CD8-positive, alpha-beta memory T cell (primary cell): ENCODE measurements at regions not wholly inside any gene's neighbourhood (a gene's known extent, or its start where the extent isn't known, plus 50 kb on each side); places are given as distances from the start of the nearest gene placed in this dataset.

Experiments used
- CTCF ChIA-PET: fragments of 350-600 bp; sonication (Branson Sonifier 250); formaldehyde crosslinking; loops from one replicate; lab custom pipeline; 2021; ENCODE audit warnings: antibody characterized with exemption; lab: Charles Lee
- POLR2A ChIA-PET: fragments of 350-600 bp; sonication (Branson Sonifier 250); formaldehyde crosslinking; loops from one replicate; lab custom pipeline; 2021; ENCODE audit warnings: antibody characterized with exemption; lab: Charles Lee
- DNase-seq, 5 donors: peaks; one replicate each; pipeline versions ENCODE4 v3.0.0 to v3.0.0-alpha.2; 2020 to 2022; ENCODE audit warnings: mixed read lengths in 1 of 5
- H3K27ac ChIP-seq: one replicate; pipeline ENCODE4 v1.7.0; 2013; ENCODE audit warnings: low read depth, mild to moderate bottlenecking, low read length, moderate library complexity
- H3K27me3 ChIP-seq: 2 replicates; pipeline ENCODE4 v1.7.0; 2013; ENCODE audit warnings: low read length, mild to moderate bottlenecking; ENCODE audit not compliant: insufficient read depth, poor library complexity, severe bottlenecking
- H3K36me3 ChIP-seq: 2 replicates; pipeline ENCODE4 v1.7.0; 2013; ENCODE audit warnings: mild to moderate bottlenecking, low read length, moderate library complexity; ENCODE audit not compliant: insufficient read depth
- H3K4me1 ChIP-seq: 2 replicates; pipeline ENCODE4 v1.7.0; 2013; ENCODE audit warnings: mild to moderate bottlenecking, low read length, moderate library complexity; ENCODE audit not compliant: insufficient read depth
- H3K4me3 ChIP-seq: 2 replicates; pipeline ENCODE4 v1.7.0; 2013; ENCODE audit warnings: mild to moderate bottlenecking, low read length
- H3K9me3 ChIP-seq: 2 replicates; pipeline ENCODE4 v1.7.0; 2013; ENCODE audit warnings: mild to moderate bottlenecking, low read length
- H3K27ac Mint-ChIP-seq, 8 donors: one replicate each; pipeline ENCODE4 v1.8.0; 2020 to 2021; ENCODE audit warnings: mixed read lengths in 8 of 8, mild to moderate bottlenecking in 6 of 8, inconsistent platforms in 3 of 8, moderate library complexity in 3 of 8
- H3K27me3 Mint-ChIP-seq, 2 donors: one replicate each; pipeline ENCODE4 v1.8.0; 2020 to 2021; ENCODE audit warnings: mixed read lengths in 2 of 2, mild to moderate bottlenecking in 1 of 2, moderate library complexity in 1 of 2
- H3K36me3 Mint-ChIP-seq, 3 donors: one replicate each; pipeline ENCODE4 v1.8.0; 2020 to 2021; ENCODE audit warnings: mixed read lengths in 3 of 3, inconsistent platforms in 1 of 3, mild to moderate bottlenecking in 1 of 3
- H3K4me1 Mint-ChIP-seq, 3 donors: one replicate each; pipeline ENCODE4 v1.8.0; 2020 to 2021; ENCODE audit warnings: mixed read lengths in 3 of 3, inconsistent platforms in 1 of 3, mild to moderate bottlenecking in 1 of 3
- H3K4me3 Mint-ChIP-seq, 7 donors: one replicate each; pipeline ENCODE4 v1.8.0; 2020 to 2021; ENCODE audit warnings: mixed read lengths in 7 of 7, mild to moderate bottlenecking in 6 of 7, moderate library complexity in 4 of 7, inconsistent platforms in 2 of 7
- H3K9me3 Mint-ChIP-seq, 5 donors: one replicate each; pipeline ENCODE4 v1.8.0; 2020 to 2022; ENCODE audit warnings: mixed read lengths in 5 of 5, mild to moderate bottlenecking in 3 of 5, moderate library complexity in 2 of 5, inconsistent platforms in 1 of 5

DNA sequence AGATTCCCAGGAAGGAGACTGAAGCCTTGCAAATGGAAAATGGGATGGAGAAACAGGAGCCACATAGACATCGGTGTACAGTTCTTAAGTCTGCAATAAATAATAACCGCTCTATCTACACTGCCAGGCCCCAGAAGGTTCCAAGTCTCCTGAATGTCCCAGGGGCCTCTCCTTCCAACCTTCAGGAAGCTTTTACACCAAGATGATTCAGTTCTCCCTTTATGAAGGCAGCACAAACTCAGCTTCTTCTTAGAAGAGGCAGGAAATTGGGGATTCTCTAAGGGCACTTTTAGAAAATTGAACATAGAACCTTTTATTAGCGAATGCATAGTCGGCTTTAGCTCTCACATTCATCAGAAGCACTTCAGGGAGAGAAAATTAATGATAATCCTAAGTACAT is 130.8 kb upstream of the LYZL1 start:
- Mint-ChIP-seq H3K9me3 (peaks cover 0 to 2% (median 0%) of the 10 kb centered on the region in 5 donors), H3K27ac (no peak overlapping the region), H3K4me1 (no peaks in the 10 kb centered on the region), H3K36me3 (no peaks in the 10 kb centered on the region), H3K27me3 (no peaks in the 10 kb centered on the region), H3K4me3 (no peak overlapping the region)
- ChIA-PET CTCF (no interaction called here), POLR2A (no interaction called here)
- Histone ChIP-seq H3K36me3 (no peaks in the 10 kb centered on the region), H3K27me3 (no peaks in the 10 kb centered on the region), H3K9me3 (no peaks in the 10 kb centered on the region), H3K4me1 (no peaks in the 10 kb centered on the region), H3K27ac (no peak overlapping the region), H3K4me3 (no peak overlapping the region)
- no peak for DNase-seq

GRCh38 chr10:29160150-29160617 is 128.7 kb upstream of the LYZL1 start:
- H3K36me3 Mint-ChIP-seq: no peaks in the 10 kb centered on the region
- no peaks in the 10 kb centered on the region for H3K4me1 ChIP-seq
- H3K9me3 Mint-ChIP-seq: peaks cover 0 to 4% (median 0%) of the 10 kb centered on the region in 5 donors
- no peak overlapping the region for H3K4me3 ChIP-seq
- DNase-seq: no peak
- no peak overlapping the region for H3K4me3 Mint-ChIP-seq
- no peaks in the 10 kb centered on the region for H3K4me1 Mint-ChIP-seq
- no peaks in the 10 kb centered on the region for H3K9me3 ChIP-seq
- no peaks in the 10 kb centered on the region for H3K27me3 ChIP-seq
- H3K27me3 Mint-ChIP-seq: no peaks in the 10 kb centered on the region
- POLR2A ChIA-PET: no interaction called here
- H3K27ac ChIP-seq: no peak overlapping the region
- H3K36me3 ChIP-seq: no peaks in the 10 kb centered on the region
- CTCF ChIA-PET: interaction anchor here (1.2 kb wide), 1 partner anchor 9 kb away, joined by 3 read pairs; no protein-coding TSS in a partner anchor
- H3K27ac Mint-ChIP-seq: no peak overlapping the region

DNA sequence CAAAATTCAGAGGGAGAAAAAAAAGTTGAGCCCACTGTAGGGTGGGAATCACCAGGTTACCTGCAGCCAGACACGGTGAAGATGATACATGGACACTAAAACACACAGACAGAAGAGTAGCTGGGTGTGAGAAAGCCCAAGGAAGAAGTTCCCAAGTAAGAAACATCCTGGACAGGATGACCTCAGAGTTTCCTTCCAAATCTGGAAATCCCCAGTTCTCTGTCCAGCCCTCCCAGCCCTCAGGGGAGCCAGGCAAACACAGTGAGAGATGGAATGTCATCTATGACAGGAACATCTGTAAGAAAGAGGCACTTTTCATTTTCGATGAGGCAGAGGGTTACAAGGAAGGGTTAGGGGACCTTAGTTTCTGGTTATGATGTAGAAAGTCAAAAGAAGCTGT is 125.1 kb upstream of the LYZL1 start:
- Mint-ChIP-seq H3K27me3 (no peaks in the 10 kb centered on the region), H3K9me3 (peaks cover 0 to 6% (median 4%) of the 10 kb centered on the region in 5 donors), H3K27ac (peak overlapping the region in 1 of 8 donors; percentile 39), H3K4me1 (no peaks in the 10 kb centered on the region), H3K36me3 (no peaks in the 10 kb centered on the region), H3K4me3 (no peak overlapping the region)
- DNase-seq: no peak
- Histone ChIP-seq H3K9me3 (no peaks in the 10 kb centered on the region), H3K27ac (no peak overlapping the region), H3K4me3 (no peak overlapping the region), H3K4me1 (no peaks in the 10 kb centered on the region), H3K27me3 (no peaks in the 10 kb centered on the region), H3K36me3 (no peaks in the 10 kb centered on the region)
- ChIA-PET CTCF (interaction anchor here (1.8 kb wide), 1 partner anchor 13 kb away, joined by 4 read pairs; no protein-coding TSS in a partner anchor), POLR2A (no interaction called here)

DNA sequence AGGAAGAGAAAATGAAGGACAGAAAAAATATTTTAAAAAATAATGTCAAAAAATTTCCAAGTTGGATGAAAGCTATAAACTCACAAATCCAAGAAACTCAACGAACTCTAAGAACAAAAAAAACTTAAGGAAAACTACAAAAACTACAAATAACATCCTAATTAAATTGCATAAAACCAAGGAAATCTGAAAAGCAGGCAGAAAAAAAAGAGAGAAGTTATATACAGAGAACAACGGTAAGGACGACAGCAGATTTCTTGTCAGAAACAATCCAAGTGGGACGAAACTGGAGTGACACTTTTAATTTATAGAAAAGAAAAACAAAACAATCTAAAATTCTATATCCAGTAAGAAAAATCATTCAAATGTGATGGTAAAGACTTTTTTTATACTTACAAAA is 122.2 kb upstream of the LYZL1 start:
- no peak overlapping the region for H3K4me3 Mint-ChIP-seq
- no peaks in the 10 kb centered on the region for H3K9me3 ChIP-seq
- H3K4me3 ChIP-seq: no peak overlapping the region
- no peak overlapping the region for H3K27ac Mint-ChIP-seq
- H3K27ac ChIP-seq: no peak overlapping the region
- H3K27me3 Mint-ChIP-seq: no peaks in the 10 kb centered on the region
- H3K4me1 Mint-ChIP-seq: no peaks in the 10 kb centered on the region
- H3K9me3 Mint-ChIP-seq: peaks cover 5 to 19% (median 14%) of the 10 kb centered on the region in 5 donors
- H3K36me3 Mint-ChIP-seq: peaks cover 0 to 3% (median 2%) of the 10 kb centered on the region in 3 donors
- no peaks in the 10 kb centered on the region for H3K4me1 ChIP-seq
- no peak for DNase-seq
- POLR2A ChIA-PET: no interaction called here
- no peaks in the 10 kb centered on the region for H3K27me3 ChIP-seq
- H3K36me3 ChIP-seq: no peaks in the 10 kb centered on the region
- CTCF ChIA-PET: no interaction called here

DNA sequence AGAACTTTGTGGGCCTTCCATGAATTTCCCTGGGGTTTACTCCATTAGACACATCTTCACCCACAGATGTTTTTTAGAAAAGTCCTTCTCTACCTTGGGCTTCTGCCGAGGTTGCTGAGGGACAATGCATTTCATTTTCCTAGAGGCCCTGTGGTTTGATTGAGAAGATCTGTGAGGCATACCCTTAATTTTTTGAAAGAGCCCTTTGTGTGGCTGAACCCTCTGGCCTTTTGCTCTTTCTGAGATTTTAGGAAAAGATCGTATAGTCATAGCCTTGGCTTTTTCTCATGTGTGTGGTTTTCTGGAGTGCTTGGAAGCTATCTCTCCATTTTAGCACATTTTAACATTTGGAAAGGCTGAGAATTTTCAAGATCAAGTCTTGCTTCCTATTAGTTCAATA is 119.8 kb upstream of the LYZL1 start:
- ChIA-PET CTCF (interaction anchor here (1.2 kb wide), 1 partner anchor 9 kb away, joined by 3 read pairs; no protein-coding TSS in a partner anchor), POLR2A (no interaction called here)
- Mint-ChIP-seq H3K4me3 (no peak overlapping the region), H3K27ac (no peak overlapping the region), H3K4me1 (no peaks in the 10 kb centered on the region), H3K9me3 (peaks cover 7 to 21% (median 14%) of the 10 kb centered on the region in 5 donors), H3K36me3 (peaks cover 0 to 3% (median 2%) of the 10 kb centered on the region in 3 donors), H3K27me3 (peaks cover 0 to 4% of the 10 kb centered on the region in 2 donors)
- no peak for DNase-seq
- H3K27ac ChIP-seq: no peak overlapping the region
- no peak overlapping the region for H3K4me3 ChIP-seq
- H3K36me3 ChIP-seq: no peaks in the 10 kb centered on the region
- H3K4me1 ChIP-seq: no peaks in the 10 kb centered on the region
- no peaks in the 10 kb centered on the region for H3K9me3 ChIP-seq
- no peaks in the 10 kb centered on the region for H3K27me3 ChIP-seq

- Histone ChIP-seq H3K9me3 (no peaks in the 10 kb centered on the region), H3K36me3 (no peaks in the 10 kb centered on the region), H3K27me3 (no peaks in the 10 kb centered on the region), H3K4me1 (no peaks in the 10 kb centered on the region), H3K4me3 (no peak overlapping the region), H3K27ac (no peak overlapping the region)
- no peak for DNase-seq
- H3K36me3 Mint-ChIP-seq: peaks cover 0 to 3% (median 2%) of the 10 kb centered on the region in 3 donors
- no peak overlapping the region for H3K27ac Mint-ChIP-seq
- H3K4me3 Mint-ChIP-seq: no peak overlapping the region
- no peaks in the 10 kb centered on the region for H3K4me1 Mint-ChIP-seq
- POLR2A ChIA-PET: no interaction called here
- peaks cover 5 to 21% (median 14%) of the 10 kb centered on the region in 5 donors for H3K9me3 Mint-ChIP-seq
- CTCF ChIA-PET: no interaction called here
- peaks cover 0 to 11% of the 10 kb centered on the region in 2 donors for H3K27me3 Mint-ChIP-seq
Measured at GRCh38 chr10:29171717-29172116, 117.2 kb upstream of the LYZL1 start.

GRCh38 chr10:29174389-29174788 is 114.5 kb upstream of the LYZL1 start:
- H3K4me3 Mint-ChIP-seq: no peak overlapping the region
- Histone ChIP-seq H3K27ac (no peak overlapping the region), H3K27me3 (no peaks in the 10 kb centered on the region), H3K36me3 (no peaks in the 10 kb centered on the region), H3K4me1 (no peaks in the 10 kb centered on the region), H3K4me3 (no peak overlapping the region), H3K9me3 (no peaks in the 10 kb centered on the region)
- peaks cover 5 to 15% (median 8%) of the 10 kb centered on the region in 5 donors for H3K9me3 Mint-ChIP-seq
- H3K36me3 Mint-ChIP-seq: peaks cover 0 to 3% (median 2%) of the 10 kb centered on the region in 3 donors
- no peak for DNase-seq
- H3K27me3 Mint-ChIP-seq: peaks cover 2 to 15% of the 10 kb centered on the region in 2 donors
- ChIA-PET POLR2A (no interaction called here), CTCF (no interaction called here)
- no peaks in the 10 kb centered on the region for H3K4me1 Mint-ChIP-seq
- H3K27ac Mint-ChIP-seq: no peak overlapping the region

GRCh38 chr10:29176845-29177832 is 111.7 kb upstream of the LYZL1 start:
- Mint-ChIP-seq H3K4me3 (no peak overlapping the region), H3K9me3 (peaks cover 0 to 3% (median 0%) of the 10 kb centered on the region in 5 donors), H3K36me3 (no peaks in the 10 kb centered on the region), H3K27ac (no peak overlapping the region), H3K27me3 (peaks cover 2 to 15% of the 10 kb centered on the region in 2 donors), H3K4me1 (no peaks in the 10 kb centered on the region)
- no peaks in the 10 kb centered on the region for H3K4me1 ChIP-seq
- CTCF ChIA-PET: interaction anchor here (1.8 kb wide), 1 partner anchor 14 kb away, joined by 4 read pairs; no protein-coding TSS in a partner anchor
- no peak overlapping the region for H3K27ac ChIP-seq
- no peaks in the 10 kb centered on the region for H3K27me3 ChIP-seq
- no peaks in the 10 kb centered on the region for H3K36me3 ChIP-seq
- H3K9me3 ChIP-seq: no peaks in the 10 kb centered on the region
- POLR2A ChIA-PET: no interaction called here
- DNase-seq: no peak
- H3K4me3 ChIP-seq: no peak overlapping the region
